HepG2 (cell line): ENCODE measurements at regions not wholly inside any gene's neighbourhood (a gene's known extent, or its start where the extent isn't known, plus 50 kb on each side); places are given as distances from the start of the nearest gene placed in this dataset.
A peak's percentile ranks its signal among the peaks of the same experiment; 100 is the strongest.

Experiments
- ATAC-seq: fragments of 200-7000 bp; cut with Tn5 transposase; 3 replicates; pipeline ENCODE4 v1.9.1; 2020; ENCODE audit warnings: mild to moderate bottlenecking, moderate library complexity
- BruUV-seq: library from RNA; stranded (reverse); fragments of 400-500 nt; replicated peaks from 2 replicates; lab custom pipeline; 2021; lab: Mats Ljungman, UMichigan
- CTCF ChIA-PET: fragments of 300-600 bp; formaldehyde crosslinking; extraction: SDS; loops from one replicate; lab custom pipeline; 2021; ENCODE audit warnings: low total read pairs, inconsistent platforms, low intra/inter-chr PET ratio; lab: Yijun Ruan, JAX
- POLR2A ChIA-PET: fragments of 350-600 bp; sonication (Branson Sonifier 250); formaldehyde crosslinking; loops from one replicate; lab custom pipeline; 2020; ENCODE audit warnings: antibody characterized with exemption, inconsistent platforms; lab: Yijun Ruan, JAX
- DNase-seq: peaks from one replicate; pipeline ENCODE4 v3.0.0-alpha.2; 2015; ENCODE audit warnings: low spot score
- FAIRE-seq: peaks from 3 replicates; lab custom pipeline; 2011; peaks lifted over from hg19 to GRCh38; lab: Jason Lieb, UNC
- H2AFZ ChIP-seq: one replicate; pipeline ENCODE4 v1.6.1; 2011; ENCODE audit warnings: low read length, inconsistent platforms
- H3K27ac ChIP-seq: fragments of 300-600 bp; 3 replicates; pipeline ENCODE4 v1.8.0; 2011; ENCODE audit warnings: mixed run types, mild to moderate bottlenecking, mixed read lengths, low read length, inconsistent platforms; ENCODE audit not compliant: insufficient read depth; ENCODE audit errors: extremely low read length
- H3K27me3 ChIP-seq, 2 experiments: fragments of 200-600 bp in 1 of 2; 2 replicates in 1 of 2; 3 replicates in 1 of 2; pipeline versions ENCODE4 v1.6.0 to v1.8.0; 2011; ENCODE audit warnings: low read length in 2 of 2, mild to moderate bottlenecking in 2 of 2, moderate library complexity in 2 of 2, inconsistent platforms in 1 of 2; ENCODE audit not compliant: insufficient read depth in 2 of 2, control insufficient read depth in 1 of 2
- H3K36me3 ChIP-seq, 2 experiments: fragments of 200-600 bp in 1 of 2; replicated peaks in 1 of 2; 2 replicates in 1 of 2; 3 replicates in 1 of 2; pipeline versions ENCODE4 v1.5.1 to v1.8.0; 2011; ENCODE audit warnings: low read length in 2 of 2, inconsistent platforms in 1 of 2; ENCODE audit not compliant: insufficient read depth in 2 of 2, control insufficient read depth in 1 of 2
- H3K4me1 ChIP-seq: 2 replicates; pipeline ENCODE4 v1.5.1; 2012; ENCODE audit warnings: low read length, inconsistent platforms; ENCODE audit not compliant: insufficient read depth
- H3K4me2 ChIP-seq: 2 replicates; pipeline ENCODE4 v1.6.0; 2011; ENCODE audit warnings: low read depth, low read length, inconsistent platforms
- H3K4me3 ChIP-seq, 3 experiments: fragments of 200-600 bp in 1 of 3; sonication (generic), shearing (Covaris generic) in 1 of 3; replicated peaks in 1 of 3; 2 replicates each; pipeline ENCODE4 v1.5.1; 2011 to 2016; ENCODE audit warnings: low read length in 3 of 3, inconsistent platforms in 2 of 3, low read depth in 2 of 3, mild to moderate bottlenecking in 2 of 3, control low read depth in 1 of 3, mixed read lengths in 1 of 3; ENCODE audit not compliant: insufficient read depth in 1 of 3
- H3K79me2 ChIP-seq: one replicate; pipeline ENCODE4 v1.6.1; 2011; ENCODE audit warnings: low read length, inconsistent platforms; ENCODE audit not compliant: insufficient read depth
- H3K9ac ChIP-seq: 2 replicates; pipeline ENCODE4 v1.6.0; 2011; ENCODE audit warnings: mild to moderate bottlenecking, low read depth, low read length, inconsistent platforms; ENCODE audit not compliant: insufficient read depth
- H3K9me3 ChIP-seq: 2 replicates; pipeline ENCODE4 v1.5.1; 2012; ENCODE audit warnings: mild to moderate bottlenecking, low read length
- H4K20me1 ChIP-seq: 2 replicates; pipeline ENCODE4 v1.6.0; 2011; ENCODE audit warnings: inconsistent platforms, mild to moderate bottlenecking, low read length, moderate library complexity; ENCODE audit not compliant: insufficient read depth
- ATF6 ChIP-seq: sonication (generic); formaldehyde crosslinking; conservative IDR thresholded peaks from 2 replicates; pipeline ENCODE4 v1.4.0; 2020; ENCODE audit warnings: missing genetic modification reagents
- BCL6 ChIP-seq: IDR thresholded peaks from 2 replicates; pipeline ENCODE4 v1.6.1; 2016; ENCODE audit warnings: missing genetic modification reagents, missing compliant biosample characterization
- CHCHD3 ChIP-seq: sonication (generic); formaldehyde crosslinking; IDR thresholded peaks from 2 replicates; pipeline ENCODE4 v1.8.0; 2022; ENCODE audit warnings: mild to moderate bottlenecking, missing genetic modification reagents, moderate library complexity
- CREBL2 ChIP-seq: sonication (generic); formaldehyde crosslinking; IDR thresholded peaks from 2 replicates; pipeline ENCODE4 v1.8.1; 2023; ENCODE audit warnings: missing genetic modification reagents, mild to moderate bottlenecking, borderline replicate concordance
- HDAC2 ChIP-seq: sonication (generic); formaldehyde crosslinking; IDR thresholded peaks from 2 replicates; pipeline ENCODE4 v1.4.0; 2020; ENCODE audit warnings: missing genetic modification reagents
- NFE2L1 ChIP-seq: sonication (generic); formaldehyde crosslinking; IDR thresholded peaks from 2 replicates; pipeline ENCODE4 v1.4.0; 2020; ENCODE audit warnings: missing genetic modification reagents, mild to moderate bottlenecking, borderline replicate concordance
- SMAD3 ChIP-seq: sonication (generic); formaldehyde crosslinking; IDR thresholded peaks from 2 replicates; pipeline ENCODE4 v1.4.0; 2020; ENCODE audit warnings: missing genetic modification reagents
- SNAPC2 ChIP-seq: sonication (generic); formaldehyde crosslinking; IDR thresholded peaks from 2 replicates; pipeline ENCODE4 v1.8.1; 2022; ENCODE audit warnings: mild to moderate bottlenecking, missing genetic modification reagents
- ZBTB1 ChIP-seq: sonication (generic); formaldehyde crosslinking; IDR thresholded peaks from 2 replicates; pipeline ENCODE4 v1.4.0; 2020; ENCODE audit warnings: missing genetic modification reagents, borderline replicate concordance
- ZBTB43 ChIP-seq: sonication (generic); formaldehyde crosslinking; conservative IDR thresholded peaks from 2 replicates; pipeline ENCODE4 v1.4.0; 2020; ENCODE audit warnings: missing genetic modification reagents
- ZNF331 ChIP-seq: sonication (generic); formaldehyde crosslinking; IDR thresholded peaks from 2 replicates; pipeline ENCODE4 v1.4.0; 2020; ENCODE audit warnings: missing genetic modification reagents
- ZNF33A ChIP-seq: sonication (generic); formaldehyde crosslinking; IDR thresholded peaks from 2 replicates; pipeline ENCODE4 v1.5.1; 2020; ENCODE audit warnings: missing genetic modification reagents, mild to moderate bottlenecking, moderate library complexity, borderline replicate concordance
- ZNF441 ChIP-seq: sonication (generic); formaldehyde crosslinking; IDR thresholded peaks from 2 replicates; pipeline ENCODE4 v1.7.0; 2021; ENCODE audit warnings: missing genetic modification reagents, borderline replicate concordance
- ZSCAN5A ChIP-seq: sonication (generic); formaldehyde crosslinking; IDR thresholded peaks from 2 replicates; pipeline ENCODE4 v1.8.0; 2022; ENCODE audit warnings: mild to moderate bottlenecking, missing genetic modification reagents, borderline replicate concordance
- WGBS: methylation state at CpG from one replicate; pipeline ENCODE4 v1.1.6; 2017; ENCODE audit warnings: low lambda C conversion rate; 5-methylcytosine and 5-hydroxymethylcytosine counted together
- in situ Hi-C: cut with HindIII; loops from 2 replicates; pipeline ENCODE4 v1.10.0; 2017; ENCODE audit warnings: low pct_unique_long_range_greater_than_20kb; ENCODE audit not compliant: extremely low pct_ligation_motif_present
- intact Hi-C: fragments of 100-400 bp; cut with micrococcal nuclease; formaldehyde crosslinking; loops from one replicate; pipeline ENCODE4 v1.10.0; 2022; ENCODE audit not compliant: unreplicated experiment
- TF ChIP-seq, protein P1 (sequence below): IDR thresholded peaks from 2 replicates; pipeline ENCODE4 v1.6.1; 2016

- Histone ChIP-seq H3K4me3 (no peak overlapping the region), H3K27ac (no peak overlapping the region), H2AFZ (no peak overlapping the region), H3K27me3 (no peaks in the 10 kb centered on the region), H4K20me1 (no peaks in the 10 kb centered on the region), H3K9ac (no peak overlapping the region), H3K36me3 (no peaks in the 10 kb centered on the region), H3K9me3 (no peaks in the 10 kb centered on the region), H3K79me2 (no peaks in the 10 kb centered on the region), H3K4me2 (no peak overlapping the region), H3K4me1 (no peaks in the 10 kb centered on the region)
- ATAC-seq (no peak), FAIRE-seq (peak; percentile 15), DNase-seq (peak; percentile 35)
- intact Hi-C loops (no loop called here), in situ Hi-C loops (no loop called here)
- POLR2A ChIA-PET: no interaction called here
- CTCF ChIA-PET: no interaction called here
- WGBS: 0% methylated on average over 1 of the region's 1 CpG
- BruUV-seq: no TSS peak
- TF ChIP-seq, protein P1, sequence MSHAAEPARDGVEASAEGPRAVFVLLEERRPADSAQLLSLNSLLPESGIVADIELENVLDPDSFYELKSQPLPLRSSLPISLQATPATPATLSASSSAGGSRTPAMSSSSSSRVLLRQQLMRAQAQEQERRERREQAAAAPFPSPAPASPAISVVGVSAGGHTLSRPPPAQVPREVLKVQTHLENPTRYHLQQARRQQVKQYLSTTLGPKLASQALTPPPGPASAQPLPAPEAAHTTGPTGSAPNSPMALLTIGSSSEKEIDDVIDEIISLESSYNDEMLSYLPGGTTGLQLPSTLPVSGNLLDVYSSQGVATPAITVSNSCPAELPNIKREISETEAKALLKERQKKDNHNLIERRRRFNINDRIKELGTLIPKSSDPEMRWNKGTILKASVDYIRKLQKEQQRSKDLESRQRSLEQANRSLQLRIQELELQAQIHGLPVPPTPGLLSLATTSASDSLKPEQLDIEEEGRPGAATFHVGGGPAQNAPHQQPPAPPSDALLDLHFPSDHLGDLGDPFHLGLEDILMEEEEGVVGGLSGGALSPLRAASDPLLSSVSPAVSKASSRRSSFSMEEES (CRISPR knock-in tag): 0 out of 2 replicates have a peak, but pooled peaks have one; percentile 51
- TF ChIP-seq SNAPC2: 0 out of 2 replicates have a peak, but pooled peaks have one; percentile 34
- TF ChIP-seq CREBL2: no peak
- 0 out of 2 replicates have a peak, but pooled peaks have one; percentile 49 for TF ChIP-seq ZBTB43 (CRISPR knock-in tag)
- 0 out of 2 replicates have a peak, but pooled peaks have one; percentile 29 for TF ChIP-seq BCL6 (CRISPR knock-in tag)
- peak; percentile 57; the same call in 1 of the 2 replicates for TF ChIP-seq ZNF441 (CRISPR knock-in tag)
- TF ChIP-seq ZNF331 (CRISPR knock-in tag): peak; percentile 32; the same call in 1 of the 2 replicates
- TF ChIP-seq ZNF33A (CRISPR knock-in tag): no peak
- TF ChIP-seq ZBTB1: no peak
- 0 out of 2 replicates have a peak, but pooled peaks have one; percentile 69 for TF ChIP-seq ATF6 (CRISPR knock-in tag)
- TF ChIP-seq ZSCAN5A (CRISPR knock-in tag): 0 out of 2 replicates have a peak, but pooled peaks have one; percentile 27
- no peak for TF ChIP-seq CHCHD3
- TF ChIP-seq HDAC2: 0 out of 2 replicates have a peak, but pooled peaks have one; percentile 18
- peak; percentile 41; the same call in 1 of the 2 replicates for TF ChIP-seq SMAD3 (CRISPR knock-in tag)
- no peak for TF ChIP-seq NFE2L1 (CRISPR knock-in tag)
Observed at GRCh38 chr20:5400164-5400762, 83.5 kb upstream of the PROKR2 start.
